Lower lobe of right lung (tissue), 2 donors: ENCODE measurements at regions not wholly inside any gene's neighbourhood (a gene's known extent, or its start where the extent isn't known, plus 50 kb on each side); places are given as distances from the start of the nearest gene placed in this dataset.

Source experiments
- ATAC-seq, 2 donors: fragments of 200-7000 bp; cut with Tn5 transposase; one replicate each; pipeline ENCODE4 v1.9.1; 2020 to 2022; ENCODE audit warnings: mild to moderate bottlenecking in 2 of 2, moderate library complexity in 2 of 2
- DNase-seq: peaks from one replicate; pipeline ENCODE4 v3.0.0-alpha.2; 2020
- H3K27ac ChIP-seq: fragments of 200-600 bp; one replicate; pipeline ENCODE4 v1.8.0; 2022
- H3K27me3 ChIP-seq: fragments of 200-600 bp; one replicate; pipeline ENCODE4 v1.8.0; 2022; ENCODE audit warnings: low read depth
- H3K36me3 ChIP-seq: fragments of 200-600 bp; one replicate; pipeline ENCODE4 v1.8.0; 2022; ENCODE audit warnings: mild to moderate bottlenecking
- H3K4me1 ChIP-seq: fragments of 200-600 bp; one replicate; pipeline ENCODE4 v1.8.0; 2022
- H3K4me3 ChIP-seq: fragments of 200-600 bp; one replicate; pipeline ENCODE4 v1.8.0; 2022; ENCODE audit warnings: mild to moderate bottlenecking
- H3K9me3 ChIP-seq: fragments of 200-600 bp; one replicate; pipeline ENCODE4 v1.8.0; 2022
- CTCF ChIP-seq: fragments of 200-600 bp; IDR thresholded peaks from one replicate; pipeline ENCODE4 v1.8.0; 2022; ENCODE audit warnings: antibody characterized with exemption, mild to moderate bottlenecking
- intact Hi-C: fragments of 100-400 bp; cut with DNase I; formaldehyde crosslinking; loops from one replicate; pipeline ENCODE4 v1.11.0; 2022
- donor health status: DM: no; HTN: yes; CAD: no; lungs with severe emphysema.

GRCh38 chr7:106957766-106958165, 86.7 kb upstream of the PRKAR2B start:
- intact Hi-C loops, result no loop called here
- Histone ChIP-seq H3K36me3 (no peaks in the 10 kb centered on the region), H3K4me3 (no peak overlapping the region), H3K9me3 (no peaks in the 10 kb centered on the region), H3K4me1 (no peaks in the 10 kb centered on the region), H3K27me3 (no peaks in the 10 kb centered on the region), H3K27ac (no peak overlapping the region)
- peak; percentile 69 to 82 for ATAC-seq
- no peak for TF ChIP-seq CTCF
- no peak for DNase-seq

GRCh38 chr7:106959753-106960152, 84.8 kb upstream of the PRKAR2B start:
- no peak for TF ChIP-seq CTCF
- H3K36me3 ChIP-seq, result no peaks in the 10 kb centered on the region
- DNase-seq (no peak), ATAC-seq (no peak)
- intact Hi-C loops, result no loop called here
- H3K27ac ChIP-seq, result no peak overlapping the region
- no peaks in the 10 kb centered on the region for H3K4me1 ChIP-seq
- no peaks in the 10 kb centered on the region for H3K27me3 ChIP-seq
- H3K4me3 ChIP-seq, result no peak overlapping the region
- H3K9me3 ChIP-seq, result no peaks in the 10 kb centered on the region

- TF ChIP-seq CTCF, result no peak
- no peaks in the 10 kb centered on the region for H3K9me3 ChIP-seq
- intact Hi-C loops, result no loop called here
These were observed 81.8 kb upstream of the PRKAR2B start for GRCh38 chr7:106962751-106963150.

GRCh38 chr7:106964466-106964865, 80.0 kb upstream of the PRKAR2B start:
- no peak for DNase-seq
- H3K36me3 ChIP-seq, result no peaks in the 10 kb centered on the region
- H3K27me3 ChIP-seq, result no peaks in the 10 kb centered on the region
- H3K9me3 ChIP-seq, result no peaks in the 10 kb centered on the region
- no peak overlapping the region for H3K4me3 ChIP-seq
- peaks cover 6% of the 10 kb centered on the region for H3K4me1 ChIP-seq
- no peak for TF ChIP-seq CTCF
- no peak overlapping the region for H3K27ac ChIP-seq
- intact Hi-C loops, result no loop called here
- no peak for ATAC-seq

More at GRCh38 chr7:106962751-106963150, 81.8 kb upstream of the PRKAR2B start:
- no peaks in the 10 kb centered on the region for H3K27me3 ChIP-seq
- H3K27ac ChIP-seq, result no peak overlapping the region
- DNase-seq (no peak), ATAC-seq (no peak)
- peaks cover 6% of the 10 kb centered on the region for H3K4me1 ChIP-seq
- H3K36me3 ChIP-seq, result no peaks in the 10 kb centered on the region
- no peak overlapping the region for H3K4me3 ChIP-seq

GRCh38 chr7:106965108-106965507, 79.4 kb upstream of the PRKAR2B start:
- H3K4me1 ChIP-seq, result peaks cover 6% of the 10 kb centered on the region
- TF ChIP-seq CTCF, result no peak
- DNase-seq (no peak), ATAC-seq (no peak)
- no peak overlapping the region for H3K27ac ChIP-seq
- no peaks in the 10 kb centered on the region for H3K36me3 ChIP-seq
- no peaks in the 10 kb centered on the region for H3K9me3 ChIP-seq
- no peak overlapping the region for H3K4me3 ChIP-seq
- no peaks in the 10 kb centered on the region for H3K27me3 ChIP-seq
- intact Hi-C loops, result no loop called here

- TF ChIP-seq CTCF, result no peak
- ATAC-seq (no peak), DNase-seq (no peak)
- no peak overlapping the region for H3K27ac ChIP-seq
- intact Hi-C loops, result no loop called here
- no peaks in the 10 kb centered on the region for H3K36me3 ChIP-seq
- H3K27me3 ChIP-seq, result no peaks in the 10 kb centered on the region
- H3K4me1 ChIP-seq, result peaks cover 6% of the 10 kb centered on the region
- H3K9me3 ChIP-seq, result no peaks in the 10 kb centered on the region
- no peak overlapping the region for H3K4me3 ChIP-seq
These were observed 78.4 kb upstream of the PRKAR2B start for GRCh38 chr7:106966121-106966520.
